ENCODE measurements at regions not wholly inside any gene's neighbourhood (a gene's known extent, or its start where the extent isn't known, plus 50 kb on each side); places are given as distances from the start of the nearest gene placed in this dataset.

DNA sequence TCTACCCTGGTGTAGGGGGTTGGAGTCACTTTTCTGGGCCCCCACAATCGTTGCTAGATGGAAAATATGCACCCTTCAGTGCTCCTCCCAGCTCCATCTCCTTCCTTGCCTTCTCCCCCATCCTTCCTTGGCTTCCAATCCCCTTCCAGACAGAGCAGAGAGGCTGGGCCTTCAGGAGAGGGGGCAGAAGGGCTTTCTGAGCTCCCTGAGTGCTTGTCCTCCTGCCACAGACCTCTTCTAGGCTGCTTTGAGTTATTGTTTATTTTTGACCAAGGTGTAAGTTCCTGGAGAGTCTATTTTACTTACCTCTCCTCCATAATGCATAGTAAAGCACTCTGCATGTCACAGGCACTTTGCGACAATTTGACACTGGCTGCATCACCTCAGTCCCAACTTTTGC is 96.4 kb upstream of the CNKSR3 start:
- TF ChIP-seq POLR2A (IDR thresholded peaks at IDR 0.05), result no peak
- TF ChIP-seq, protein P1, sequence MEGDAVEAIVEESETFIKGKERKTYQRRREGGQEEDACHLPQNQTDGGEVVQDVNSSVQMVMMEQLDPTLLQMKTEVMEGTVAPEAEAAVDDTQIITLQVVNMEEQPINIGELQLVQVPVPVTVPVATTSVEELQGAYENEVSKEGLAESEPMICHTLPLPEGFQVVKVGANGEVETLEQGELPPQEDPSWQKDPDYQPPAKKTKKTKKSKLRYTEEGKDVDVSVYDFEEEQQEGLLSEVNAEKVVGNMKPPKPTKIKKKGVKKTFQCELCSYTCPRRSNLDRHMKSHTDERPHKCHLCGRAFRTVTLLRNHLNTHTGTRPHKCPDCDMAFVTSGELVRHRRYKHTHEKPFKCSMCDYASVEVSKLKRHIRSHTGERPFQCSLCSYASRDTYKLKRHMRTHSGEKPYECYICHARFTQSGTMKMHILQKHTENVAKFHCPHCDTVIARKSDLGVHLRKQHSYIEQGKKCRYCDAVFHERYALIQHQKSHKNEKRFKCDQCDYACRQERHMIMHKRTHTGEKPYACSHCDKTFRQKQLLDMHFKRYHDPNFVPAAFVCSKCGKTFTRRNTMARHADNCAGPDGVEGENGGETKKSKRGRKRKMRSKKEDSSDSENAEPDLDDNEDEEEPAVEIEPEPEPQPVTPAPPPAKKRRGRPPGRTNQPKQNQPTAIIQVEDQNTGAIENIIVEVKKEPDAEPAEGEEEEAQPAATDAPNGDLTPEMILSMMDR (IDR thresholded peaks at IDR 0.05), result no peak
